ENCODE measurements at regions not wholly inside any gene's neighbourhood (a gene's known extent, or its start where the extent isn't known, plus 50 kb on each side); places are given as distances from the start of the nearest gene placed in this dataset.

- no peak for DNase-seq
Measured at GRCh38 chr9:117945286-117945685, 241.1 kb downstream of the TLR4 start.

GRCh38 chr9:117951127-117951526 lies 246.9 kb downstream of the TLR4 start:
- no peak for DNase-seq

GRCh38 chr9:117952581-117952980 lies 248.4 kb downstream of the TLR4 start:
- no peak for DNase-seq

GRCh38 chr9:117957267-117957666 lies 253.1 kb downstream of the TLR4 start:
- peak in 1 of 2 experiments; percentile 24 for DNase-seq

- no peak for DNase-seq
Measured at GRCh38 chr9:117958726-117959125, 254.5 kb downstream of the TLR4 start.

- DNase-seq = no peak
Measured at GRCh38 chr9:117963493-117964090, 259.4 kb downstream of the TLR4 start.

GRCh38 chr9:117970276-117971050 lies 266.3 kb downstream of the TLR4 start:
- no peak for DNase-seq

- no peak for DNase-seq
Measured at GRCh38 chr9:117974108-117974507, 269.9 kb downstream of the TLR4 start.

GRCh38 chr9:117979914-117980313 lies 275.7 kb downstream of the TLR4 start:
- DNase-seq = no peak

GRCh38 chr9:117987945-117988344 lies 283.7 kb downstream of the TLR4 start:
- DNase-seq = no peak

- DNase-seq = peak; percentile 16 to 75
Measured at GRCh38 chr9:117992006-117992405, 287.8 kb downstream of the TLR4 start.

GRCh38 chr9:118000581-118000980 lies 296.4 kb downstream of the TLR4 start:
- peak in 1 of 2 experiments; percentile 3 for DNase-seq

- DNase-seq = no peak
Measured at GRCh38 chr9:118003240-118003639, 299.0 kb downstream of the TLR4 start.

- DNase-seq = no peak
Measured at GRCh38 chr9:118008246-118008645, 304.0 kb downstream of the TLR4 start.

GRCh38 chr9:118009614-118010013 lies 305.4 kb downstream of the TLR4 start:
- no peak for DNase-seq

GRCh38 chr9:118017607-118018122 lies 313.5 kb downstream of the TLR4 start:
- no peak for DNase-seq

GRCh38 chr9:118023644-118024043 lies 319.4 kb downstream of the TLR4 start:
- DNase-seq = peak in 1 of 2 experiments; percentile 29

- no peak for DNase-seq
Measured at GRCh38 chr9:118028225-118028624, 324.0 kb downstream of the TLR4 start.

GRCh38 chr9:118029425-118029824 lies 325.2 kb downstream of the TLR4 start:
- DNase-seq = no peak

- no peak for DNase-seq
Measured at GRCh38 chr9:118034701-118035100, 330.5 kb downstream of the TLR4 start.

GRCh38 chr9:118038713-118039112 lies 334.5 kb downstream of the TLR4 start:
- no peak for DNase-seq

GRCh38 chr9:118058227-118058626 lies 354.0 kb downstream of the TLR4 start:
- DNase-seq = no peak

GRCh38 chr9:118059484-118060278 lies 355.5 kb downstream of the TLR4 start:
- DNase-seq = no peak

GRCh38 chr9:118083161-118083560 lies 379.0 kb downstream of the TLR4 start:
- no peak for DNase-seq

Measured in NCI-H446 (cell line).